ENCODE measurements at regions not wholly inside any gene's neighbourhood (a gene's known extent, or its start where the extent isn't known, plus 50 kb on each side); places are given as distances from the start of the nearest gene placed in this dataset.
"Not testable (repeated sequence)": the region's sequence is repeated elsewhere in the genome, so short reads cannot be mapped to it uniquely, and the experiment has no call there.

- Histone ChIP-seq H3K4me3 (no peak overlapping the region), H3K36me3 (no peaks in the 10 kb centered on the region), H3K4me1 (no peaks in the 10 kb centered on the region), H3K27ac (no peak overlapping the region), H3K27me3 (no peaks in the 10 kb centered on the region), H3K9me3 (no peaks in the 10 kb centered on the region)
- 94 to 97% (median 95%) methylated on average over 1 of the region's 1 CpG for WGBS, 4 donors
- TF ChIP-seq POLR2A (IDR thresholded peaks at IDR 0.05) (no peak), CTCF (IDR thresholded peaks at IDR 0.05) (no peak)
- ATAC-seq (no peak), DNase-seq (no peak)
- intact Hi-C loops (cut with DNase I), result no loop called here
Observed at GRCh38 chr10:36736311-36736710, 389.1 kb upstream of the ANKRD30A start.

- H3K4me3 ChIP-seq; ATAC-seq; H3K9me3 ChIP-seq; H3K36me3 ChIP-seq; H3K27me3 ChIP-seq; intact Hi-C loops (cut with DNase I); H3K4me1 ChIP-seq; DNase-seq; H3K27ac ChIP-seq: not testable (repeated sequence)
- whole genome bisulfite sequencing, 4 donors, result 94 to 97% (median 96%) methylated on average over 16 to 21 of the region's 21 CpGs
Observed at GRCh38 chr10:36734590-36734989, 390.8 kb upstream of the ANKRD30A start.

- no peaks in the 10 kb centered on the region for H3K4me1 ChIP-seq
- no peak overlapping the region for H3K4me3 ChIP-seq
- TF ChIP-seq POLR2A (IDR thresholded peaks at IDR 0.05) (no peak), CTCF (IDR thresholded peaks at IDR 0.05) (no peak)
- intact Hi-C loops (cut with DNase I), result no loop called here
- ATAC-seq (no peak), DNase-seq (no peak)
- H3K9me3 ChIP-seq, result no peaks in the 10 kb centered on the region
- H3K27me3 ChIP-seq, result no peaks in the 10 kb centered on the region
- no peak overlapping the region for H3K27ac ChIP-seq
- WGBS, 4 donors, result 83 to 98% (median 95%) methylated on average over 6 of the region's 6 CpGs
- no peaks in the 10 kb centered on the region for H3K36me3 ChIP-seq
Observed at GRCh38 chr10:36730316-36730715, 395.1 kb upstream of the ANKRD30A start.

GRCh38 chr10:36728626-36729025 is 396.8 kb upstream of the ANKRD30A start:
- TF ChIP-seq CTCF (IDR thresholded peaks at IDR 0.05) (no peak), POLR2A (IDR thresholded peaks at IDR 0.05) (no peak)
- Histone ChIP-seq H3K27ac (no peak overlapping the region), H3K36me3 (no peaks in the 10 kb centered on the region), H3K27me3 (no peaks in the 10 kb centered on the region), H3K4me3 (no peak overlapping the region), H3K4me1 (no peaks in the 10 kb centered on the region), H3K9me3 (no peaks in the 10 kb centered on the region)
- intact Hi-C loops (cut with DNase I), result loop anchor here in 3 of 10 donors (5.0 kb wide), 2 partner anchors 1086 to 1091 kb away; partner anchors contain the start of gene FZD8 (in 1 of the 3)
- DNase-seq (no peak), ATAC-seq (no peak)
- 65 to 85% (median 73%) methylated on average over 2 of the region's 2 CpGs for WGBS, 4 donors
